ENCODE measurements at regions not wholly inside any gene's neighbourhood (a gene's known extent, or its start where the extent isn't known, plus 50 kb on each side); places are given as distances from the start of the nearest gene placed in this dataset.

DNA sequence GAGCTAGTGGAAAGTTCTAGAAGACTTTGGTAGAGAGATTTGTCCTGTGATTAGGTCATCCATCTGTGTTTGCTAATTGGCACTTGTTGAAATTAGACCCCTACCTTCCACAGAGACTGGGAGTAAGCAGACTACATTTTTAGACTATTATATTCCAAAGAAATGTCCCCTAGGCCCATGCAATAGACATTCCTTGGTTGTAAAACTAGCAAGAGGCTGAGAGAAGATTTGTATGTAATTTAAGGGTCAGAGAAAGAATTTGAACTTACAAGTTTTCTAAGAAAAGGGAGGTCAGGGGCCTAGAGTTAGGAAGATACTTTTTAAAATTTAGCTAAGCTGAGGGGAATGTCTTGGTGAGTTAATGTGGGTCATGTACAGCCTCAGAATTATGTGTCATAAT is 470.7 kb upstream of the SLITRK1 start:
- no peak overlapping the region for H3K27ac ChIP-seq
- TF ChIP-seq, protein P1, sequence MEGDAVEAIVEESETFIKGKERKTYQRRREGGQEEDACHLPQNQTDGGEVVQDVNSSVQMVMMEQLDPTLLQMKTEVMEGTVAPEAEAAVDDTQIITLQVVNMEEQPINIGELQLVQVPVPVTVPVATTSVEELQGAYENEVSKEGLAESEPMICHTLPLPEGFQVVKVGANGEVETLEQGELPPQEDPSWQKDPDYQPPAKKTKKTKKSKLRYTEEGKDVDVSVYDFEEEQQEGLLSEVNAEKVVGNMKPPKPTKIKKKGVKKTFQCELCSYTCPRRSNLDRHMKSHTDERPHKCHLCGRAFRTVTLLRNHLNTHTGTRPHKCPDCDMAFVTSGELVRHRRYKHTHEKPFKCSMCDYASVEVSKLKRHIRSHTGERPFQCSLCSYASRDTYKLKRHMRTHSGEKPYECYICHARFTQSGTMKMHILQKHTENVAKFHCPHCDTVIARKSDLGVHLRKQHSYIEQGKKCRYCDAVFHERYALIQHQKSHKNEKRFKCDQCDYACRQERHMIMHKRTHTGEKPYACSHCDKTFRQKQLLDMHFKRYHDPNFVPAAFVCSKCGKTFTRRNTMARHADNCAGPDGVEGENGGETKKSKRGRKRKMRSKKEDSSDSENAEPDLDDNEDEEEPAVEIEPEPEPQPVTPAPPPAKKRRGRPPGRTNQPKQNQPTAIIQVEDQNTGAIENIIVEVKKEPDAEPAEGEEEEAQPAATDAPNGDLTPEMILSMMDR (IDR thresholded peaks at IDR 0.05), result no peak
- no peak for TF ChIP-seq POLR2A (IDR thresholded peaks at IDR 0.05)
- H3K4me3 ChIP-seq, result no peak overlapping the region
- no peaks in the 10 kb centered on the region for H3K9me3 ChIP-seq (replicated peaks in 1 of 3)
- H3K27me3 ChIP-seq, result no peaks in the 10 kb centered on the region
- intact Hi-C loops (cut with DNase I), result no loop called here
- no peak for DNase-seq
- no peaks in the 10 kb centered on the region for H3K4me1 ChIP-seq (replicated peaks in 1 of 2)
- H3K36me3 ChIP-seq (replicated peaks in 1 of 2), result no peaks in the 10 kb centered on the region

DNA sequence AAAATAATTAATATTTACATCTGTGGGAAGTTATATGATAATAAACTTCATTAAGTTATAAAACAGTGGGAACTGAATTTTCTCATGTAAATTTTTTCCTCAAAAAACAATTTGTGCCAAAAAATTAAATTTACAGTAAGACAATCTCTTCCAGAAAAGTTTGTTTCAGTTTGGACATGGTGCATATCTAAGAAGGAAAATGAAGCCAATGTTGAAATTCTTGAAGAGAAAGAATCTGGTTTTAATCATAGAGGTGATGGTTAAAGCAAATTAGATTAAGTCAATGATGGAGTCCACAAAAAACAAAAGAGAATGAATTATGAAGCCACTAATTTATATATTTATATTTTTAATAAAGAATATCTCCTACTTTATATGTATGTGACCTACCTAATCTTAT is 457.2 kb upstream of the SLITRK1 start:
- no peak for TF ChIP-seq POLR2A (IDR thresholded peaks at IDR 0.05)
- TF ChIP-seq, protein P1 (IDR thresholded peaks at IDR 0.05), result no peak
- DNase-seq, result no peak
- Histone ChIP-seq H3K4me3 (no peak overlapping the region), H3K36me3 (replicated peaks in 1 of 2) (no peaks in the 10 kb centered on the region), H3K27ac (no peak overlapping the region), H3K9me3 (replicated peaks in 1 of 3) (no peaks in the 10 kb centered on the region), H3K4me1 (replicated peaks in 1 of 2) (no peaks in the 10 kb centered on the region), H3K27me3 (no peaks in the 10 kb centered on the region)
- intact Hi-C loops (cut with DNase I), result no loop called here

DNA sequence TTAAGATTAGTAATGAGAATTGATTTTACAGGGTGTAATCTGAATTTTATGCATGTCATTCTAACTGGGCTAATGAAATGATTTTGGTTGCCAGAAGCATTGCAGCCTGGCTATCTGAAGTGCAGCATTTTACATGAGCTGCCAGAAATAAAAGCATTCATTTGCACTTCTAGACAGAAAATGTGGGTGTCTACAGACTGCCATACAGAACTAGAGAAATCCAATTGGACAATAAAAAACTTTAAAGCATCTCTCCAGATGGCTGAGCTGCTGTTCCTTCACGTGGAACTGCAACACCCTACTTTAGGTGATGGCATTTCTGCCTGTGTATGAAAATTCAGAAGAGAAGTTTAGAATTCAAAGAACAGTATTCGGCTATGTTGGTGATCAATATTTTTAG is 450.1 kb upstream of the SLITRK1 start:
- no peaks in the 10 kb centered on the region for H3K9me3 ChIP-seq (replicated peaks in 1 of 3)
- TF ChIP-seq POLR2A (IDR thresholded peaks at IDR 0.05), result no peak
- TF ChIP-seq, protein P1 (IDR thresholded peaks at IDR 0.05), result no peak
- no peaks in the 10 kb centered on the region for H3K4me1 ChIP-seq (replicated peaks in 1 of 2)
- intact Hi-C loops (cut with DNase I), result no loop called here
- WGBS, 4 donors, result 69 to 85% (median 76%) methylated on average over 2 of the region's 2 CpGs
- DNase-seq, result no peak
- no peaks in the 10 kb centered on the region for H3K27me3 ChIP-seq
- no peak overlapping the region for H3K4me3 ChIP-seq
- H3K27ac ChIP-seq, result no peak overlapping the region
- H3K36me3 ChIP-seq (replicated peaks in 1 of 2), result no peaks in the 10 kb centered on the region

DNA sequence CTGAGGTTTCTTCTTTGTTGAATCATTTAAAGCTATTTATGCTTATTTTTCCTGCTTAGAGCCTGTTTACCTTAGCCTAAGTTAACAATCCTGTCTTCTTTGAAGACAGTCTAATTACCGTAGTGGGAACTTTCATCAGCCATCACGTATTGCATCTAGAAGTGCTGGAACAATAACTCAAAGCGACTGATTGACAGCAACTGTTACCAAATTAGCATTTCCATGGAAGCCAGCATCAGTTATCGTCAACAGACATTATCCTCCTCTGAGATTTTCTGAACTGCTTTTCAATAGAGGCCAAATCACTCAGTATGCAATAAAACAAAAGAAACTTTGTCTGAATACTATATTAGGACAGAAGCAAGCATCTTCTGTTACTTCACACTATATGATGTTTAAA is 433.3 kb upstream of the SLITRK1 start:
- Histone ChIP-seq H3K27me3 (no peaks in the 10 kb centered on the region), H3K9me3 (replicated peaks in 1 of 3) (no peaks in the 10 kb centered on the region), H3K27ac (no peak overlapping the region), H3K4me1 (replicated peaks in 1 of 2) (no peaks in the 10 kb centered on the region), H3K4me3 (no peak overlapping the region), H3K36me3 (replicated peaks in 1 of 2) (no peaks in the 10 kb centered on the region)
- no peak for TF ChIP-seq POLR2A (IDR thresholded peaks at IDR 0.05)
- TF ChIP-seq, protein P1 (IDR thresholded peaks at IDR 0.05), result no peak
- WGBS, 4 donors, result 54 to 72% (median 68%) methylated on average over 4 of the region's 4 CpGs
- no peak for DNase-seq
- intact Hi-C loops (cut with DNase I), result no loop called here

All from adrenal gland (tissue), 9 donors.